ENCODE measurements at regions not wholly inside any gene's neighbourhood (a gene's known extent, or its start where the extent isn't known, plus 50 kb on each side); places are given as distances from the start of the nearest gene placed in this dataset.

DNA sequence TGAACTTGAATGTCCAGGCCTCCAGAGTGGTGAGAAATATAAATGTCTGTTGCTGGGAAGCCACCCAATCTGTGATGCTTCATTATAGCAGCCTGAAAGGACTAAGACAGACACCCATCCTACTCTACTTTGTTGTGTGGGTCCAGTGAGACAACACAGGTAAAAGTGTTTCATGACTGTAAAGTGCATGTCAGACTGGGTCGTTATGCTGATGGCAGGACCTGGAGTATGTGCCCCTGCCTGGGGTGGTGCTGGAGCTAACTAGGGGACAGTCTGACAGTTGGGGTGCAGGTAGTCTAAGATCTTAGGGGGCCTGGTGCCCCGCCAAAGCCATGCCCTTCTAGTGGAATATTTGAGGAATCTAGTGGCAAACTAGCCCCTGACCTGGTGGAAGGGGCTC lies 165.6 kb downstream of the TRIM29 start:
- Histone ChIP-seq H3K4me3 (no peak overlapping the region), H3K27ac (no peak overlapping the region), H3K4me1 (peaks cover 0 to 21% (median 0%) of the 10 kb centered on the region in 9 donors), H3K9me3 (peaks cover 0 to 6% (median 0%) of the 10 kb centered on the region in 11 donors), H3K36me3 (no peaks in the 10 kb centered on the region), H3K27me3 (peaks cover 0 to 22% (median 6%) of the 10 kb centered on the region in 7 donors)
- TF ChIP-seq, protein P1, sequence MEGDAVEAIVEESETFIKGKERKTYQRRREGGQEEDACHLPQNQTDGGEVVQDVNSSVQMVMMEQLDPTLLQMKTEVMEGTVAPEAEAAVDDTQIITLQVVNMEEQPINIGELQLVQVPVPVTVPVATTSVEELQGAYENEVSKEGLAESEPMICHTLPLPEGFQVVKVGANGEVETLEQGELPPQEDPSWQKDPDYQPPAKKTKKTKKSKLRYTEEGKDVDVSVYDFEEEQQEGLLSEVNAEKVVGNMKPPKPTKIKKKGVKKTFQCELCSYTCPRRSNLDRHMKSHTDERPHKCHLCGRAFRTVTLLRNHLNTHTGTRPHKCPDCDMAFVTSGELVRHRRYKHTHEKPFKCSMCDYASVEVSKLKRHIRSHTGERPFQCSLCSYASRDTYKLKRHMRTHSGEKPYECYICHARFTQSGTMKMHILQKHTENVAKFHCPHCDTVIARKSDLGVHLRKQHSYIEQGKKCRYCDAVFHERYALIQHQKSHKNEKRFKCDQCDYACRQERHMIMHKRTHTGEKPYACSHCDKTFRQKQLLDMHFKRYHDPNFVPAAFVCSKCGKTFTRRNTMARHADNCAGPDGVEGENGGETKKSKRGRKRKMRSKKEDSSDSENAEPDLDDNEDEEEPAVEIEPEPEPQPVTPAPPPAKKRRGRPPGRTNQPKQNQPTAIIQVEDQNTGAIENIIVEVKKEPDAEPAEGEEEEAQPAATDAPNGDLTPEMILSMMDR (IDR thresholded peaks at IDR 0.05): no peak
- no peak for ATAC-seq
- DNase-seq: no peak
- intact Hi-C loops (cut with DNase I): no loop called here
- 90 to 91% methylated on average over 2 of the region's 2 CpGs for WGBS, 2 donors

DNA sequence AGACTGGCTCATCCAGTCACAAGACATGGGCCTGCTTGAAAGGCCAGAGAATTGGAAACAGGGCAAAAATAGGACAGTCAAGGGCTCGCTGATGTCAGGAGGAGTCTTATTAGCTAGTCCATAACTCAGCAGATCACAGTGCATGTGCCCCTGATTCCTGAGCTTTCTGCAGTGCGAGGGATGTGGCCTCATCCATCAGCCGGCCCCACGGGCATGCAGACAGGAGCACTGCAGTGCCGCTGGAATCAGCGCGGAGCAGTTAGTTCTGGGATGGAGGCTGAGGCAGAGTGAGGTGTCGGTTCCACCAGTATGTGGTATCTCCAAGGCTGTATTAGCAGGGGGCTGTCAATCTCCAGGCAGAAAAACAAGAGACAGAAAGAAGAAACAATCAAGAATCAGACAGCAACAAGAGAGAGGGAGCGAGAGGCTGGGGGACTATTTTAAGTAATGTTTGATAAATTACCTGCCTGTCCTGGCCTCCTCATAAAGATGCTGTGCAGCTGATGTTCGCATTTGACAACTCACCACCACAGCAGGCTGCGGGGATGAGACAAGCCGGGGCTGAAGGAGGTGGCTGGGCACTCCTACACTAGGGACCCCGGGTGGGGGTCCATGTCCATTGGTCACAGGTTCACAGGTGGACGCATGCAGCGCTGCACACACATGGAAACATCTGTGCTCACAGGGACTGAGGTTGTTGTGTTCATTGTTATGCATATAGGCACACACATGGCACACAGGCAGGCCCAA lies 167.2 kb downstream of the TRIM29 start:
- no peak for DNase-seq

DNA sequence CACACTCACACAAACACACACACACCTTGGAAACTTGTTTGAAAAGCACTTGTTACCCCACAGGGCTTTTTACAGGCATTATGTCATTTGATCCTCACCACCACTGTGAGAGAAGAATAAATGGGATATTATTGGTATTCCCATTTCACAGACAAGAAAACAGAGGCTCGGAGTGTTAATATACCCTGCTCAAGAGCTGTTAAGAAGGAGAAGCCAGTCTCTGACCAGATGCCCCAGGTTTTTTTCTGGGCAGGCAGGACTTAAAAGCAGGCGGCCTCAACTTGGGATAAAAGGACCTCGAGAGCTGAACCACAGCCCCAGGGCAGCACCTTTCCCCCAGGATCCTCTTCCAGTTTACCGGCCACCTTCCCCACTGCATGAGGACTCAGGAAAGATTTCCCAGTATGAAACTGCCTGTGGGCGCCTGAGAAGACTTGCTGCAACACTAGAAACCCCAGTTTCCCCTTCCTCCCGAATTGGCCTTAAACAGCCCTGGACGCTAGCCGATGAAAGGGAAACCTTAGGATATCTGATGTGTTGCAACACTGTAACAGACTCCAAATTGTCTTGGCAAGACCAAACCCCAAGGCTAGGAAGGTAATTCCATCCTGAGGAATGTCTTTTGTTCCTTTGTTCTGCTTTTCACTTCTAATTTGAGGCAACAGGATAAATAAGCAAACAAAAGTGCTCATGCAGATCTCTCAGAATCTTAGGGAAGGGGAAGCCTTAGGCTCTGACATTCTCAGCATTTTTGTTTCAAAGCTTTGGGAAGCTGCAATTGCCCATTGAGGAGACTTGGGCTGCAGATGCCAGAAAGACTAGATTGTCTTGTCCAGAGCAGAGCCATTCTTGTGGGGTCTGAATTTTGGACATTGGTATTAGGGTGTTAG lies 173.5 kb downstream of the TRIM29 start:
- Histone ChIP-seq H3K27me3 (peaks cover 0 to 21% (median 0%) of the 10 kb centered on the region in 7 donors), H3K4me1 (no peaks in the 10 kb centered on the region), H3K4me3 (no peak overlapping the region), H3K27ac (no peak overlapping the region), H3K9me3 (no peaks in the 10 kb centered on the region), H3K36me3 (no peaks in the 10 kb centered on the region)
- ATAC-seq: no peak
- intact Hi-C loops (cut with DNase I): no loop called here
- TF ChIP-seq, protein P1 (IDR thresholded peaks at IDR 0.05): no peak
- no peak for DNase-seq
- 71 to 77% methylated on average over 8 of the region's 8 CpGs for WGBS, 2 donors

More for the DNA sequence above, 167.2 kb downstream of the TRIM29 start:
- WGBS, 2 donors: 77 to 84% methylated on average over 15 of the region's 15 CpGs
- Histone ChIP-seq H3K4me1 (peaks cover 0 to 18% (median 0%) of the 10 kb centered on the region in 9 donors), H3K27me3 (peaks cover 0 to 14% (median 0%) of the 10 kb centered on the region in 7 donors), H3K36me3 (no peaks in the 10 kb centered on the region), H3K4me3 (no peak overlapping the region), H3K9me3 (peaks cover 0 to 6% (median 0%) of the 10 kb centered on the region in 11 donors), H3K27ac (no peak overlapping the region)
- ATAC-seq: no peak
- intact Hi-C loops (cut with DNase I): no loop called here
- TF ChIP-seq, protein P1 (IDR thresholded peaks at IDR 0.05): no peak

DNA sequence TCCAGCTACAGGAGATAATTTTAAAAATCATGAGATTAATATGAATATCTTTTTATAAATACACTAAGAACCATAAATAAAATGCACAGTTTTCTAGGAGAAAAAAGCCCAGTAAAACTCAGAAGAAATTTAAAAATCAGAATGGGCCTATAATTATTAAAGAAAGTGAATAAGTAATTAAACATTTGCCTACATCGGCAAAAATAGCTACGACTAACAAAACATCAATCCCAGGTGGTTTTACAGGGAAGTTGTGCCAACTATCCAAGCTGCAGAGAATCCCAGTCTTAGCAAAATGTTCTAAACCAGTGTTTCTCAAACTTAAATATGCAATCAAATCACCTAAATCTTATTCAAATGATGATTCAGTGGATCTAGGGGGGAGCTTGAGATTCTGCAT lies 180.0 kb downstream of the TRIM29 start:
- ATAC-seq: no peak
- intact Hi-C loops (cut with DNase I): no loop called here
- WGBS, 2 donors: 56 to 77% methylated on average over 2 of the region's 2 CpGs

More for the DNA sequence above, 180.0 kb downstream of the TRIM29 start:
- Histone ChIP-seq H3K27me3 (peaks cover 0 to 44% (median 10%) of the 10 kb centered on the region in 7 donors), H3K36me3 (no peaks in the 10 kb centered on the region), H3K27ac (no peak overlapping the region), H3K4me3 (no peak overlapping the region), H3K4me1 (no peaks in the 10 kb centered on the region), H3K9me3 (no peaks in the 10 kb centered on the region)
- TF ChIP-seq, protein P1 (IDR thresholded peaks at IDR 0.05): no peak
- no peak for DNase-seq

Data from heart right ventricle (tissue), 16 donors.